ENCODE measurements at regions not wholly inside any gene's neighbourhood (a gene's known extent, or its start where the extent isn't known, plus 50 kb on each side); places are given as distances from the start of the nearest gene placed in this dataset.

GRCh38 chr13:48159826-48160225 is 64.9 kb upstream of the MED4 start:
- DNase-seq, result no peak
- Histone ChIP-seq H3K4me1 (ENCODE audit: control insufficient read depth in 1 of 2, insufficient read depth in 2 of 2, low read depth in 1 of 2, low read length in 1 of 2) (peaks cover 0 to 13% of the 10 kb centered on the region in 2 experiments; a peak in 1 of 4 replicates), H2AFZ (ENCODE audit: low read depth) (0 out of 2 replicates have a peak overlapping the region, but pooled peaks have one; percentile 19), H3K79me2 (ENCODE audit: insufficient read depth) (no peaks in the 10 kb centered on the region), H3K4me2 (no peak overlapping the region), H3K4me3 (ENCODE audit: low read depth in 2 of 2, low read length in 1 of 2) (no peak overlapping the region), H3K27ac (ENCODE audit: low read depth in 2 of 2, low read length in 1 of 2) (no peak overlapping the region), H3K9ac (no peak overlapping the region), H4K20me1 (ENCODE audit: insufficient read depth) (no peaks in the 10 kb centered on the region), H3K27me3 (ENCODE audit: insufficient read depth) (no peaks in the 10 kb centered on the region), H3K36me3 (replicated peaks in 1 of 2; ENCODE audit: control insufficient read depth in 1 of 2, insufficient read depth in 2 of 2, low read length in 1 of 2) (no peaks in the 10 kb centered on the region), H3K9me2 (no peaks in the 10 kb centered on the region), H3F3A (replicated peaks; ENCODE audit: insufficient read depth) (no peaks in the 10 kb centered on the region), H3K9me3 (no peaks in the 10 kb centered on the region)
- WGBS (ENCODE audit: low lambda C conversion rate), result 70% methylated on average over 3 of the region's 3 CpGs
- CTCF ChIA-PET, result no interaction called here
- no peak for TF ChIP-seq REST (IDR thresholded peaks at IDR 0.05; ENCODE audit: low read depth, low read length)
- no peak for TF ChIP-seq EZH2phosphoT487 (IDR thresholded peaks at IDR 0.05; ENCODE audit: borderline replicate concordance, low read depth)
- no peak for TF ChIP-seq FOSL2 (IDR thresholded peaks at IDR 0.05; ENCODE audit: borderline replicate concordance, low read depth)
- no peak for TF ChIP-seq NRF1 (IDR thresholded peaks at IDR 0.05; ENCODE audit: low read depth, low read length)
- TF ChIP-seq POLR2AphosphoS5 (IDR thresholded peaks at IDR 0.05; ENCODE audit: low read depth, low read length), result no peak
- no peak for TF ChIP-seq JUND (IDR thresholded peaks at IDR 0.05)
- TF ChIP-seq ZBTB33 (IDR thresholded peaks at IDR 0.05; ENCODE audit: borderline replicate concordance, low read depth), result no peak
- TF ChIP-seq CTCF (IDR thresholded peaks at IDR 0.05), result no peak
- no peak for TF ChIP-seq MEF2A (IDR thresholded peaks at IDR 0.05; ENCODE audit: borderline replicate concordance, low read depth)
- POLR2A ChIA-PET, result no interaction called here

- Histone ChIP-seq H3K36me3 (replicated peaks in 1 of 2; ENCODE audit: control insufficient read depth in 1 of 2, insufficient read depth in 2 of 2, low read length in 1 of 2) (no peaks in the 10 kb centered on the region), H3K4me2 (no peak overlapping the region), H3K79me2 (ENCODE audit: insufficient read depth) (no peaks in the 10 kb centered on the region), H3K9ac (no peak overlapping the region), H3K27me3 (ENCODE audit: insufficient read depth) (no peaks in the 10 kb centered on the region), H3F3A (replicated peaks; ENCODE audit: insufficient read depth) (no peaks in the 10 kb centered on the region), H2AFZ (ENCODE audit: low read depth) (0 out of 2 replicates have a peak overlapping the region, but pooled peaks have one; percentile 19), H3K9me3 (no peaks in the 10 kb centered on the region), H3K4me1 (ENCODE audit: control insufficient read depth in 1 of 2, insufficient read depth in 2 of 2, low read depth in 1 of 2, low read length in 1 of 2) (peaks cover 0 to 13% of the 10 kb centered on the region in 2 experiments; a peak in 1 of 4 replicates), H3K27ac (ENCODE audit: low read depth in 2 of 2, low read length in 1 of 2) (no peak overlapping the region), H4K20me1 (ENCODE audit: insufficient read depth) (no peaks in the 10 kb centered on the region), H3K9me2 (no peaks in the 10 kb centered on the region), H3K4me3 (ENCODE audit: low read depth in 2 of 2, low read length in 1 of 2) (no peak overlapping the region)
- ChIA-PET CTCF (no interaction called here), POLR2A (no interaction called here)
- no peak for DNase-seq
- TF ChIP-seq NFIC (IDR thresholded peaks at IDR 0.05; ENCODE audit: borderline replicate concordance), result no peak
- TF ChIP-seq RAD21 (IDR thresholded peaks at IDR 0.05; ENCODE audit: low read length), result no peak
- TF ChIP-seq RFX5 (IDR thresholded peaks at IDR 0.05; ENCODE audit: low read length), result no peak
- TF ChIP-seq FOSL2 (IDR thresholded peaks at IDR 0.05; ENCODE audit: borderline replicate concordance, low read depth), result no peak
- no peak for TF ChIP-seq ZBTB33 (IDR thresholded peaks at IDR 0.05; ENCODE audit: borderline replicate concordance, low read depth)
- TF ChIP-seq GABPA (IDR thresholded peaks at IDR 0.05; ENCODE audit: low read depth), result no peak
- TF ChIP-seq CTCF (IDR thresholded peaks at IDR 0.05), result no peak
- TF ChIP-seq FOXM1 (IDR thresholded peaks at IDR 0.05; ENCODE audit: low read depth), result no peak
- no peak for TF ChIP-seq TAF1 (IDR thresholded peaks at IDR 0.05; ENCODE audit: borderline replicate concordance, low read depth, low read length)
These were observed 64.5 kb upstream of the MED4 start for GRCh38 chr13:48159401-48159800.
